GM12878 (cell line): ENCODE measurements at regions not wholly inside any gene's neighbourhood (a gene's known extent, or its start where the extent isn't known, plus 50 kb on each side); places are given as distances from the start of the nearest gene placed in this dataset.

Experiments
- CHD4 ChIP-seq: fragments of 200-600 bp; sonication (generic); IDR thresholded peaks from 2 replicates; pipeline ENCODE4 v1.6.1; 2016; ENCODE audit warnings: mild to moderate bottlenecking
- CTCF ChIP-seq, 3 experiments: IDR thresholded peaks in 2 of 3; conservative IDR thresholded peaks in 1 of 3; 2 replicates each; pipeline ENCODE4 v1.5.1; 2011; ENCODE audit warnings: low read depth in 3 of 3, low read length in 3 of 3, mild to moderate bottlenecking in 3 of 3, control low read depth in 2 of 3, moderate library complexity in 2 of 3, inconsistent platforms in 1 of 3, mixed read lengths in 1 of 3; ENCODE audit not compliant: control insufficient read depth in 2 of 3, insufficient read depth in 1 of 3; ENCODE audit errors: extremely low read depth in 1 of 3
- E2F4 ChIP-seq: IDR thresholded peaks from 2 replicates; pipeline ENCODE4 v1.6.1; 2012; ENCODE audit warnings: low read depth, low read length, improper control_type of control experiment
- FOXK2 ChIP-seq: fragments of 450-650 bp; IDR thresholded peaks from 2 replicates; pipeline ENCODE4 v1.6.1; 2017; ENCODE audit warnings: mild to moderate bottlenecking, moderate library complexity
- GABPA ChIP-seq: IDR thresholded peaks from 2 replicates; pipeline ENCODE4 v1.6.1; 2014; ENCODE audit warnings: antibody characterized with exemption, low read depth, mild to moderate bottlenecking, inconsistent platforms
- POLR2AphosphoS5 ChIP-seq: IDR thresholded peaks from 2 replicates; pipeline ENCODE4 v1.6.1; 2011; ENCODE audit warnings: mild to moderate bottlenecking, low read length, inconsistent platforms
- RELA ChIP-seq: fragments of 450-650 bp; IDR thresholded peaks from 2 replicates; pipeline ENCODE4 v1.8.0; 2014; ENCODE audit warnings: borderline replicate concordance; ENCODE audit not compliant: partially characterized antibody
- REST ChIP-seq: IDR thresholded peaks from 2 replicates; pipeline ENCODE4 v1.6.1; 2012; ENCODE audit warnings: mild to moderate bottlenecking, low read depth, low read length
- RFX5 ChIP-seq: IDR thresholded peaks from 2 replicates; pipeline ENCODE4 v1.6.1; 2011; ENCODE audit warnings: low read depth, low read length, improper control_type of control experiment
- USF2 ChIP-seq: IDR thresholded peaks from 2 replicates; pipeline ENCODE4 v1.6.1; 2011; ENCODE audit warnings: low read depth, low read length, improper control_type of control experiment, borderline replicate concordance
- YBX1 ChIP-seq: fragments of 450-650 bp; IDR thresholded peaks from 2 replicates; pipeline ENCODE4 v1.6.1; 2016; ENCODE audit warnings: antibody characterized with exemption
- YY1 ChIP-seq: IDR thresholded peaks from 2 replicates; pipeline ENCODE4 v1.6.1; 2011; ENCODE audit warnings: low read depth, mild to moderate bottlenecking, low read length

GRCh38 chr7:53272081-53272480 is 236.6 kb downstream of the POM121L12 start:
- TF ChIP-seq RFX5 (no peak), CHD4 (no peak), REST (no peak), E2F4 (no peak), POLR2AphosphoS5 (no peak), CTCF (IDR thresholded peaks at IDR 0.05 in 2 of 3, conservative IDR thresholded peaks at IDR 0.05 in 1 of 3; ENCODE audit: control insufficient read depth in 2 of 3, extremely low read depth in 1 of 3, insufficient read depth in 1 of 3, low read depth in 3 of 3, low read length in 3 of 3) (no peak), YBX1 (no peak), USF2 (no peak), RELA (no peak), FOXK2 (no peak), GABPA (no peak), YY1 (no peak)
